Tibial nerve (tissue), 4 donors: ENCODE measurements at regions not wholly inside any gene's neighbourhood (a gene's known extent, or its start where the extent isn't known, plus 50 kb on each side); places are given as distances from the start of the nearest gene placed in this dataset.

ENCODE experiments used
- DNase-seq, 2 donors: peaks; one replicate each; pipeline ENCODE4 v3.0.0-alpha.2; 2019; ENCODE audit warnings: low spot score in 2 of 2
- H3K27ac ChIP-seq, 4 donors: fragments of 200-600 bp; sonication (generic) in 3 of 4; one replicate each; pipeline ENCODE4 v1.5.1; 2017 to 2019; ENCODE audit warnings: mild to moderate bottlenecking in 1 of 4
- H3K27me3 ChIP-seq, 2 donors: fragments of 200-600 bp; sonication (generic) in 1 of 2; one replicate each; pipeline versions ENCODE4 v1.5.1 to v1.6.0; 2017 to 2019
- H3K36me3 ChIP-seq, 3 donors: fragments of 200-600 bp; sonication (generic); one replicate each; pipeline ENCODE4 v1.5.1; 2018 to 2019
- H3K4me1 ChIP-seq, 4 donors: fragments of 200-600 bp; sonication (generic) in 3 of 4; one replicate each; pipeline ENCODE4 v1.5.1; 2017 to 2019
- H3K4me3 ChIP-seq, 4 donors: fragments of 200-600 bp; sonication (generic) in 3 of 4; one replicate each; pipeline ENCODE4 v1.5.1; 2017 to 2019; ENCODE audit warnings: mild to moderate bottlenecking in 1 of 4, moderate library complexity in 1 of 4
- H3K9me3 ChIP-seq, 4 donors: fragments of 200-600 bp; sonication (generic) in 3 of 4; one replicate each; pipeline ENCODE4 v1.5.1; 2017 to 2019
- CTCF ChIP-seq, 5 experiments: fragments of 200-600 bp in 3 of 5; fragments of 450-650 bp in 2 of 5; sonication (generic) in 3 of 5; IDR thresholded peaks; one replicate each; pipeline ENCODE4 v1.5.1; 2016 to 2019; ENCODE audit warnings: antibody characterized with exemption in 5 of 5, mild to moderate bottlenecking in 3 of 5, moderate library complexity in 2 of 5
- EP300 ChIP-seq, 2 donors: sonication (generic); formaldehyde crosslinking; IDR thresholded peaks; one replicate each; pipeline ENCODE4 v1.6.1; 2017; ENCODE audit warnings: antibody characterized with exemption in 2 of 2, mild to moderate bottlenecking in 1 of 2
- POLR2A ChIP-seq, 2 donors: fragments of 450-650 bp; IDR thresholded peaks; one replicate each; pipeline ENCODE4 v1.6.1; 2017; ENCODE audit warnings: antibody characterized with exemption in 2 of 2, mild to moderate bottlenecking in 2 of 2, moderate library complexity in 2 of 2
- WGBS, 2 donors: methylation state at CpG; one replicate each; pipeline ENCODE4 v1.1.5; 2018; 5-methylcytosine and 5-hydroxymethylcytosine counted together

GRCh38 chr5:114636271-114636670 lies 274.4 kb downstream of the KCNN2 start:
- TF ChIP-seq CTCF (IDR thresholded peaks at IDR 0.05) (no peak), EP300 (IDR thresholded peaks at IDR 0.05) (no peak), POLR2A (IDR thresholded peaks at IDR 0.05) (no peak)
- Histone ChIP-seq H3K4me1 (no peaks in the 10 kb centered on the region), H3K27ac (no peak overlapping the region), H3K36me3 (no peaks in the 10 kb centered on the region), H3K9me3 (no peaks in the 10 kb centered on the region), H3K27me3 (no peaks in the 10 kb centered on the region), H3K4me3 (no peak overlapping the region)
- WGBS, 2 donors: 58 to 68% methylated on average over 3 of the region's 3 CpGs
- no peak for DNase-seq

- no peak overlapping the region for H3K27ac ChIP-seq
- no peaks in the 10 kb centered on the region for H3K4me1 ChIP-seq
- no peak for DNase-seq
- H3K36me3 ChIP-seq: no peaks in the 10 kb centered on the region
- no peaks in the 10 kb centered on the region for H3K9me3 ChIP-seq
- WGBS, 2 donors: 55 to 71% methylated on average over 5 of the region's 5 CpGs
- H3K4me3 ChIP-seq: no peak overlapping the region
- TF ChIP-seq CTCF (IDR thresholded peaks at IDR 0.05) (no peak), EP300 (IDR thresholded peaks at IDR 0.05) (no peak), POLR2A (IDR thresholded peaks at IDR 0.05) (no peak)
- no peaks in the 10 kb centered on the region for H3K27me3 ChIP-seq
Measured at GRCh38 chr5:114634967-114635901, 273.4 kb downstream of the KCNN2 start.

- TF ChIP-seq EP300 (IDR thresholded peaks at IDR 0.05) (no peak), POLR2A (IDR thresholded peaks at IDR 0.05) (no peak), CTCF (IDR thresholded peaks at IDR 0.05) (no peak)
- no peaks in the 10 kb centered on the region for H3K27me3 ChIP-seq
- no peaks in the 10 kb centered on the region for H3K9me3 ChIP-seq
- no peak overlapping the region for H3K4me3 ChIP-seq
- H3K4me1 ChIP-seq: no peaks in the 10 kb centered on the region
- DNase-seq: no peak
- H3K36me3 ChIP-seq: no peaks in the 10 kb centered on the region
- H3K27ac ChIP-seq: no peak overlapping the region
- WGBS, 2 donors: 84 to 96% methylated on average over 2 of the region's 2 CpGs
Measured at GRCh38 chr5:114634517-114634916, 272.6 kb downstream of the KCNN2 start.

- Histone ChIP-seq H3K36me3 (no peaks in the 10 kb centered on the region), H3K27ac (no peak overlapping the region), H3K9me3 (peaks cover 0 to 9% (median 0%) of the 10 kb centered on the region in 4 donors), H3K27me3 (no peaks in the 10 kb centered on the region), H3K4me1 (no peaks in the 10 kb centered on the region), H3K4me3 (no peak overlapping the region)
- no peak for TF ChIP-seq EP300 (IDR thresholded peaks at IDR 0.05)
- no peak for TF ChIP-seq CTCF (IDR thresholded peaks at IDR 0.05)
- DNase-seq: no peak
- 43 to 46% methylated on average over 3 of the region's 3 CpGs for WGBS, 2 donors
Measured at GRCh38 chr5:114612406-114612805, 250.5 kb downstream of the KCNN2 start.

GRCh38 chr5:114581136-114581535 lies 219.3 kb downstream of the KCNN2 start:
- Histone ChIP-seq H3K27me3 (no peaks in the 10 kb centered on the region), H3K4me1 (no peaks in the 10 kb centered on the region), H3K27ac (no peak overlapping the region), H3K4me3 (no peak overlapping the region), H3K9me3 (no peaks in the 10 kb centered on the region), H3K36me3 (no peaks in the 10 kb centered on the region)
- WGBS, 2 donors: 29 to 32% methylated on average over 2 of the region's 2 CpGs
- TF ChIP-seq EP300 (IDR thresholded peaks at IDR 0.05) (no peak), CTCF (IDR thresholded peaks at IDR 0.05) (no peak), POLR2A (IDR thresholded peaks at IDR 0.05) (no peak)
- DNase-seq: no peak
